Anterior cingulate cortex (tissue), 58 donors: ENCODE measurements at regions not wholly inside any gene's neighbourhood (a gene's known extent, or its start where the extent isn't known, plus 50 kb on each side); places are given as distances from the start of the nearest gene placed in this dataset.

Experiments used
- DNase-seq, 58 donors: peaks; one replicate each; lab custom pipeline; 2025; lab: John Stamatoyannopoulos, UW

GRCh38 chr16:49216593-49216992 lies 65.0 kb downstream of the CBLN1 start:
- no peak for DNase-seq

GRCh38 chr16:49213594-49213993 lies 68.0 kb downstream of the CBLN1 start:
- DNase-seq = no peak

GRCh38 chr16:49204191-49204590 lies 77.4 kb downstream of the CBLN1 start:
- no peak for DNase-seq

- DNase-seq = no peak
These were observed 78.3 kb downstream of the CBLN1 start for GRCh38 chr16:49203361-49203760.

- no peak for DNase-seq
These were observed 80.5 kb downstream of the CBLN1 start for GRCh38 chr16:49201118-49201517.

GRCh38 chr16:49200223-49200820 lies 81.3 kb downstream of the CBLN1 start:
- DNase-seq = no peak

GRCh38 chr16:49195237-49195548 lies 86.4 kb downstream of the CBLN1 start:
- no peak for DNase-seq

GRCh38 chr16:49194537-49195236 lies 87.0 kb downstream of the CBLN1 start:
- no peak for DNase-seq

- DNase-seq = no peak
These were observed 88.0 kb downstream of the CBLN1 start for GRCh38 chr16:49193596-49193995.

GRCh38 chr16:49189286-49189685 lies 92.4 kb downstream of the CBLN1 start:
- no peak for DNase-seq

- DNase-seq = no peak
These were observed 97.7 kb downstream of the CBLN1 start for GRCh38 chr16:49183911-49184310.

GRCh38 chr16:49181791-49182518 lies 99.7 kb downstream of the CBLN1 start:
- DNase-seq = no peak

GRCh38 chr16:49179714-49180330 lies 101.8 kb downstream of the CBLN1 start:
- no peak for DNase-seq

- DNase-seq = no peak
These were observed 113.5 kb downstream of the CBLN1 start for GRCh38 chr16:49168126-49168525.

- DNase-seq = no peak
These were observed 116.6 kb downstream of the CBLN1 start for GRCh38 chr16:49165025-49165424.

GRCh38 chr16:49161191-49161590 lies 120.4 kb downstream of the CBLN1 start:
- no peak for DNase-seq

- DNase-seq = no peak
These were observed 123.5 kb downstream of the CBLN1 start for GRCh38 chr16:49158029-49158642.

GRCh38 chr16:49150341-49150740 lies 131.3 kb downstream of the CBLN1 start:
- no peak for DNase-seq

- no peak for DNase-seq
These were observed 133.2 kb downstream of the CBLN1 start for GRCh38 chr16:49148410-49148809.

GRCh38 chr16:49140618-49141017 lies 141.0 kb downstream of the CBLN1 start:
- DNase-seq = no peak

GRCh38 chr16:49130397-49130796 lies 151.2 kb downstream of the CBLN1 start:
- no peak for DNase-seq
